ENCODE measurements at regions not wholly inside any gene's neighbourhood (a gene's known extent, or its start where the extent isn't known, plus 50 kb on each side); places are given as distances from the start of the nearest gene placed in this dataset.

DNA sequence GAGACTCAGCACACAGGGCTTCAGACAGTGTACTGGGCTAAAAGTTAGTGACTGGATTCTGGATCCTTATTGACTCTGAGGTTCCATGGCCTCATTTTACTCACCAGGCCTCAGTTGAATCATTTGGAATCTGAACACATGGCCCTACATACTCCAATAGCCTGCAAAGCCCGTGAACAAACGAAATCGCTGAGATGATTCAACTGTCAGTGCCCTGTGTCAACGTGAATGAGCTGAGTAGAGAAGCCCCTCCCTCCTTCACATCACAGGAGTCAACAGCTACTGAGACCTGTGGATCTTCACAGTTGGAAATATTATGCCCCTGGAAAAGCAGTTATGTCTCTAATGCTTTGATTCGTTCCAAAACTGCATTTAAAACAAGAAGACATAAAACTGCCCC is 429.3 kb downstream of the GADD45G start:
- H3K79me2 ChIP-seq (ENCODE audit: control insufficient read depth, insufficient read depth, low read length), result no peaks in the 10 kb centered on the region
- DNase-seq (ENCODE audit: low read depth, low spot score) (no peak), ATAC-seq (no peak), FAIRE-seq (no peak)
- no peaks in the 10 kb centered on the region for H3K36me3 ChIP-seq (ENCODE audit: control insufficient read depth in 2 of 2, insufficient read depth in 2 of 2, low read length in 1 of 2)
- H3K4me1 ChIP-seq (ENCODE audit: control insufficient read depth, insufficient read depth, low read length), result no peaks in the 10 kb centered on the region
- no peak overlapping the region for H3K4me2 ChIP-seq (ENCODE audit: control insufficient read depth, insufficient read depth)
- H2AFZ ChIP-seq (ENCODE audit: control insufficient read depth, low read depth, low read length), result no peak overlapping the region
- H3K9ac ChIP-seq (ENCODE audit: control insufficient read depth, insufficient read depth, low read length), result no peak overlapping the region
- H3K27me3 ChIP-seq (replicated peaks in 1 of 2; ENCODE audit: control insufficient read depth in 2 of 2, insufficient read depth in 2 of 2, low read length in 1 of 2), result peaks cover 0 to 4% of the 10 kb centered on the region in 2 experiments; a peak in 1 of 4 replicates
- no peak overlapping the region for H3K27ac ChIP-seq (ENCODE audit: control insufficient read depth, insufficient read depth)
- WGBS (ENCODE audit: insufficient coverage, insufficient replicate concordance, low lambda C conversion rate, missing lambda C conversion rate), result 38% methylated on average over 5 of the region's 5 CpGs
- no peaks in the 10 kb centered on the region for H3K9me3 ChIP-seq (replicated peaks; ENCODE audit: control insufficient read depth, insufficient read depth, low read length)
- no peak overlapping the region for H3K4me3 ChIP-seq
- POLR2A ChIA-PET, result no interaction called here
- H4K20me1 ChIP-seq (ENCODE audit: control insufficient read depth, insufficient read depth), result no peaks in the 10 kb centered on the region; the same call in 1 of the 2 replicates
- SMC1A ChIA-PET (ENCODE audit: uncharacterized antibody, unreplicated experiment), result no interaction called here
- RAD21 ChIA-PET (ENCODE audit: unreplicated experiment), result no interaction called here
- in situ Hi-C loops (cut with MboI) (no loop called here), intact Hi-C loops (cut with micrococcal nuclease; ENCODE audit: unreplicated experiment) (no loop called here)
- TF ChIP-seq ZNF384 (IDR thresholded peaks at IDR 0.05; ENCODE audit: borderline replicate concordance, low read depth, low read length) (no peak), IKZF1 (conservative IDR thresholded peaks at IDR 0.05) (no peak), KAT2A (conservative IDR thresholded peaks at IDR 0.05; ENCODE audit: control insufficient read depth, low read depth, low read length) (no peak), ZNF274 (IDR thresholded peaks at IDR 0.05; ENCODE audit: insufficient read depth, insufficient read length) (no peak), GATAD2B (conservative IDR thresholded peaks at IDR 0.05; ENCODE audit: low read depth) (no peak)
- no TSS peak for BruUV-seq (replicated peaks)
- CTCF ChIA-PET, result no interaction called here

DNA sequence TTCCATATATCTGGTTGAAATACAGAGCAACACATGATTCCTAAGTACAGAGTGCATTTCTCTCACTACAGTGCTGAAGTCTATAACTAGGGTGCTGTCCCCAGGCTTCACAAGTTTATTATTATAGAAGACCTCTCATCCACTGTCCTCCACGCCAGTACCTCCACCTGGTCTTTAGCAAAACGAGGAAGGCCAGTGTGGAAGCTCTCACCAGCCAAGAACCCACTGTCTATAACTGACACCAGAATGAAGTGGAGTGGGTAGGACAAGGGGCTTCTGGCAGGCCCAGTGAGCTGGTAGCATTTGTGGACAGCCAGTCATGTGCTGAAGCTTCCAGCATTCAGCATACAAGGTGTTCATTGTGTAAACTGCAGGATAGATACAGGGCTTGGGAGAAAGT is 430.7 kb downstream of the GADD45G start:
- no peaks in the 10 kb centered on the region for H3K36me3 ChIP-seq (ENCODE audit: control insufficient read depth in 2 of 2, insufficient read depth in 2 of 2, low read length in 1 of 2)

More for the DNA sequence above, 430.7 kb downstream of the GADD45G start:
- Histone ChIP-seq H3K9ac (ENCODE audit: control insufficient read depth, insufficient read depth, low read length) (no peak overlapping the region), H2AFZ (ENCODE audit: control insufficient read depth, low read depth, low read length) (no peak overlapping the region), H3K27ac (ENCODE audit: control insufficient read depth, insufficient read depth) (no peak overlapping the region), H3K79me2 (ENCODE audit: control insufficient read depth, insufficient read depth, low read length) (no peaks in the 10 kb centered on the region), H3K9me3 (replicated peaks; ENCODE audit: control insufficient read depth, insufficient read depth, low read length) (no peaks in the 10 kb centered on the region), H3K27me3 (replicated peaks in 1 of 2; ENCODE audit: control insufficient read depth in 2 of 2, insufficient read depth in 2 of 2, low read length in 1 of 2) (peaks cover 0 to 4% of the 10 kb centered on the region in 2 experiments; a peak in 1 of 4 replicates), H3K4me3 (no peak overlapping the region), H3K4me1 (ENCODE audit: control insufficient read depth, insufficient read depth, low read length) (no peaks in the 10 kb centered on the region), H4K20me1 (ENCODE audit: control insufficient read depth, insufficient read depth) (no peaks in the 10 kb centered on the region), H3K4me2 (ENCODE audit: control insufficient read depth, insufficient read depth) (no peak overlapping the region)
- ChIA-PET CTCF (no interaction called here), POLR2A (no interaction called here), RAD21 (ENCODE audit: unreplicated experiment) (no interaction called here), SMC1A (ENCODE audit: uncharacterized antibody, unreplicated experiment) (interaction anchor here (1.3 kb wide), 1 partner anchor 12 kb away, joined by 4 read pairs; no protein-coding TSS in a partner anchor)
- DNase-seq (ENCODE audit: low read depth, low spot score) (no peak), FAIRE-seq (no peak), ATAC-seq (no peak)
- intact Hi-C loops (cut with micrococcal nuclease; ENCODE audit: unreplicated experiment), result no loop called here
- TF ChIP-seq, protein P1, sequence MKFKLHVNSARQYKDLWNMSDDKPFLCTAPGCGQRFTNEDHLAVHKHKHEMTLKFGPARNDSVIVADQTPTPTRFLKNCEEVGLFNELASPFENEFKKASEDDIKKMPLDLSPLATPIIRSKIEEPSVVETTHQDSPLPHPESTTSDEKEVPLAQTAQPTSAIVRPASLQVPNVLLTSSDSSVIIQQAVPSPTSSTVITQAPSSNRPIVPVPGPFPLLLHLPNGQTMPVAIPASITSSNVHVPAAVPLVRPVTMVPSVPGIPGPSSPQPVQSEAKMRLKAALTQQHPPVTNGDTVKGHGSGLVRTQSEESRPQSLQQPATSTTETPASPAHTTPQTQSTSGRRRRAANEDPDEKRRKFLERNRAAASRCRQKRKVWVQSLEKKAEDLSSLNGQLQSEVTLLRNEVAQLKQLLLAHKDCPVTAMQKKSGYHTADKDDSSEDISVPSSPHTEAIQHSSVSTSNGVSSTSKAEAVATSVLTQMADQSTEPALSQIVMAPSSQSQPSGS (IDR thresholded peaks at IDR 0.05; ENCODE audit: low read length), result no peak
- TF ChIP-seq POU2F2 (IDR thresholded peaks at IDR 0.05; ENCODE audit: borderline replicate concordance, low read depth, low read length) (no peak), STAT3 (IDR thresholded peaks at IDR 0.05; ENCODE audit: low read depth, low read length) (no peak), RCOR1 (conservative IDR thresholded peaks at IDR 0.05; ENCODE audit: low read depth, low read length) (no peak), CHD1 (IDR thresholded peaks at IDR 0.05; ENCODE audit: low read depth, low read length) (no peak), FOXM1 (IDR thresholded peaks at IDR 0.05; ENCODE audit: low read depth, low read length) (no peak), ZZZ3 (IDR thresholded peaks at IDR 0.05; ENCODE audit: control insufficient read depth, insufficient read length, low read depth) (no peak), SMAD1 (IDR thresholded peaks at IDR 0.05; ENCODE audit: low read depth, partially characterized antibody) (no peak)
- TF ChIP-seq, protein P2, sequence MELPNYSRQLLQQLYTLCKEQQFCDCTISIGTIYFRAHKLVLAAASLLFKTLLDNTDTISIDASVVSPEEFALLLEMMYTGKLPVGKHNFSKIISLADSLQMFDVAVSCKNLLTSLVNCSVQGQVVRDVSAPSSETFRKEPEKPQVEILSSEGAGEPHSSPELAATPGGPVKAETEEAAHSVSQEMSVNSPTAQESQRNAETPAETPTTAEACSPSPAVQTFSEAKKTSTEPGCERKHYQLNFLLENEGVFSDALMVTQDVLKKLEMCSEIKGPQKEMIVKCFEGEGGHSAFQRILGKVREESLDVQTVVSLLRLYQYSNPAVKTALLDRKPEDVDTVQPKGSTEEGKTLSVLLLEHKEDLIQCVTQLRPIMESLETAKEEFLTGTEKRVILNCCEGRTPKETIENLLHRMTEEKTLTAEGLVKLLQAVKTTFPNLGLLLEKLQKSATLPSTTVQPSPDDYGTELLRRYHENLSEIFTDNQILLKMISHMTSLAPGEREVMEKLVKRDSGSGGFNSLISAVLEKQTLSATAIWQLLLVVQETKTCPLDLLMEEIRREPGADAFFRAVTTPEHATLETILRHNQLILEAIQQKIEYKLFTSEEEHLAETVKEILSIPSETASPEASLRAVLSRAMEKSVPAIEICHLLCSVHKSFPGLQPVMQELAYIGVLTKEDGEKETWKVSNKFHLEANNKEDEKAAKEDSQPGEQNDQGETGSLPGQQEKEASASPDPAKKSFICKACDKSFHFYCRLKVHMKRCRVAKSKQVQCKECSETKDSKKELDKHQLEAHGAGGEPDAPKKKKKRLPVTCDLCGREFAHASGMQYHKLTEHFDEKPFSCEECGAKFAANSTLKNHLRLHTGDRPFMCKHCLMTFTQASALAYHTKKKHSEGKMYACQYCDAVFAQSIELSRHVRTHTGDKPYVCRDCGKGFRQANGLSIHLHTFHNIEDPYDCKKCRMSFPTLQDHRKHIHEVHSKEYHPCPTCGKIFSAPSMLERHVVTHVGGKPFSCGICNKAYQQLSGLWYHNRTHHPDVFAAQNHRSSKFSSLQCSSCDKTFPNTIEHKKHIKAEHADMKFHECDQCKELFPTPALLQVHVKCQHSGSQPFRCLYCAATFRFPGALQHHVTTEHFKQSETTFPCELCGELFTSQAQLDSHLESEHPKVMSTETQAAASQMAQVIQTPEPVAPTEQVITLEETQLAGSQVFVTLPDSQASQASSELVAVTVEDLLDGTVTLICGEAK (IDR thresholded peaks at IDR 0.05; ENCODE audit: borderline replicate concordance), result no peak
- WGBS (ENCODE audit: insufficient coverage, insufficient replicate concordance, low lambda C conversion rate, missing lambda C conversion rate), result 0% methylated on average over 2 of the region's 2 CpGs
- in situ Hi-C loops (cut with MboI), result no loop called here
- no TSS peak for BruUV-seq (replicated peaks)
